Panc1 (cell line): ENCODE measurements at regions not wholly inside any gene's neighbourhood (a gene's known extent, or its start where the extent isn't known, plus 50 kb on each side); places are given as distances from the start of the nearest gene placed in this dataset.

ENCODE experiments used
- CTCF ChIP-seq: fragments of 450-650 bp; IDR thresholded peaks from 2 replicates; pipeline ENCODE4 v1.5.1; 2017; ENCODE audit warnings: mild to moderate bottlenecking
- POLR2AphosphoS5 ChIP-seq: IDR thresholded peaks from 2 replicates; pipeline ENCODE4 v1.6.1; 2012; ENCODE audit warnings: mild to moderate bottlenecking, low read depth, low read length, moderate library complexity
- REST ChIP-seq, 2 experiments: IDR thresholded peaks; 2 replicates each; pipeline ENCODE4 v1.6.1; 2011 to 2012; ENCODE audit warnings: low read depth in 2 of 2, control low read depth in 1 of 2, low read length in 1 of 2, mild to moderate bottlenecking in 1 of 2, moderate library complexity in 1 of 2; ENCODE audit not compliant: insufficient read depth in 1 of 2
- SIN3A ChIP-seq: IDR thresholded peaks from 2 replicates; pipeline ENCODE4 v1.6.1; 2012; ENCODE audit warnings: low read depth, mild to moderate bottlenecking, low read length, moderate library complexity, borderline replicate concordance; ENCODE audit not compliant: insufficient read depth
- TCF7L2 ChIP-seq: IDR thresholded peaks from 2 replicates; pipeline ENCODE4 v1.6.1; 2011; ENCODE audit warnings: mild to moderate bottlenecking, low read depth, low read length, inconsistent platforms

GRCh38 chr14:30158299-30158698 is 230.7 kb upstream of the PRKD1 start:
- no peak for TF ChIP-seq CTCF
- TF ChIP-seq POLR2AphosphoS5: no peak
- no peak for TF ChIP-seq REST (IDR thresholded peaks at IDR 0.05; ENCODE audit: insufficient read depth in 1 of 2, low read depth in 2 of 2, low read length in 1 of 2)
- TF ChIP-seq TCF7L2: no peak
- no peak for TF ChIP-seq SIN3A
